A549 (cell line): ENCODE measurements at regions not wholly inside any gene's neighbourhood (a gene's known extent, or its start where the extent isn't known, plus 50 kb on each side); places are given as distances from the start of the nearest gene placed in this dataset.

Experiments
- ATAC-seq, 2 experiments: fragments of 200-7000 bp in 1 of 2; fragments of >200 bp in 1 of 2; cut with Nextera tagmentation in 1 of 2; cut with Tn5 transposase in 1 of 2; 3 replicates each; pipeline versions ENCODE4 v1.8.0 to v1.9.1; 2018 to 2020; ENCODE audit warnings: mild to moderate bottlenecking in 1 of 2, moderate library complexity in 1 of 2
- CTCF ChIA-PET: fragments of 300-600 bp; sonication (Branson Sonifier 250); formaldehyde crosslinking; extraction: SDS; loops from one replicate; lab custom pipeline; 2021; ENCODE audit warnings: antibody characterized with exemption, inconsistent platforms; lab: Yijun Ruan, JAX
- POLR2A ChIA-PET: fragments of 350-600 bp; formaldehyde crosslinking; extraction: SDS; loops from one replicate; lab custom pipeline; 2021; ENCODE audit warnings: antibody characterized with exemption, inconsistent platforms; lab: Yijun Ruan, JAX
- DNase-seq, 2 experiments: peaks; one replicate each; pipeline versions ENCODE4 v3.0.0 to v3.0.0-alpha.2; 2011 to 2016; ENCODE audit warnings: low read depth in 1 of 2, low spot score in 1 of 2
- FAIRE-seq: peaks from 2 replicates; lab custom pipeline; 2011; peaks lifted over from hg19 to GRCh38; lab: Jason Lieb, UNC
- H3K27ac ChIP-seq, 2 experiments: fragments of >200 bp; sonication (Bioruptor Twin); formaldehyde crosslinking; 3 replicates each; pipeline ENCODE4 v1.5.1; 2016 to 2017
- H3K4me1 ChIP-seq: fragments of >200 bp; sonication (Bioruptor Twin); formaldehyde crosslinking; 3 replicates; pipeline ENCODE4 v1.6.1; 2016
- H3K4me2 ChIP-seq: fragments of >200 bp; sonication (Bioruptor Twin); formaldehyde crosslinking; 3 replicates; pipeline ENCODE4 v1.6.1; 2016
- H3K4me3 ChIP-seq: fragments of >200 bp; sonication (Bioruptor Twin); formaldehyde crosslinking; 3 replicates; pipeline ENCODE4 v1.5.1; 2016
- H3K9me3 ChIP-seq: fragments of >200 bp; sonication (Bioruptor Twin); formaldehyde crosslinking; 3 replicates; pipeline ENCODE4 v1.6.1; 2016
- CBX2 ChIP-seq: fragments of 200-600 bp; sonication (generic); IDR thresholded peaks from 2 replicates; pipeline ENCODE4 v1.6.1; 2016; ENCODE audit warnings: low read depth, mild to moderate bottlenecking, borderline replicate concordance
- CEBPB ChIP-seq, 2 experiments: fragments of >200 bp in 1 of 2; sonication (Bioruptor Twin) in 1 of 2; formaldehyde crosslinking in 1 of 2; IDR thresholded peaks; 2 replicates each; pipeline ENCODE4 v1.6.1; 2012 to 2016
- CHD2 ChIP-seq: fragments of 150-350 bp; IDR thresholded peaks from 2 replicates; pipeline ENCODE4 v1.6.1; 2014; ENCODE audit warnings: low read length; ENCODE audit not compliant: partially characterized antibody
- HES2 ChIP-seq: fragments of >200 bp; sonication (Bioruptor Twin); formaldehyde crosslinking; IDR thresholded peaks from 2 replicates; pipeline ENCODE4 v1.6.1; 2016
- HOXB13 ChIP-seq: fragments of 250-450 bp; sonication (Bioruptor Pico); IDR thresholded peaks from 2 replicates; pipeline ENCODE4 v1.5.0; 2020; ENCODE audit warnings: low read depth, mild to moderate bottlenecking, moderate library complexity
- JUN ChIP-seq, 2 experiments: fragments of >200 bp; sonication (Bioruptor Twin); formaldehyde crosslinking; IDR thresholded peaks; 2 replicates in 1 of 2; 3 replicates in 1 of 2; pipeline ENCODE4 v1.6.1; 2016 to 2017
- KDM1A ChIP-seq: fragments of 200-600 bp; sonication (generic); IDR thresholded peaks from 2 replicates; pipeline ENCODE4 v1.6.1; 2016; ENCODE audit warnings: low read depth, mild to moderate bottlenecking
- MAX ChIP-seq: IDR thresholded peaks from 2 replicates; pipeline ENCODE4 v1.6.1; 2012
- MYC ChIP-seq: IDR thresholded peaks from 2 replicates; pipeline ENCODE4 v1.6.1; 2012; ENCODE audit warnings: mild to moderate bottlenecking, inconsistent platforms, low read length, improper control_type of control experiment, borderline replicate concordance
- PBX3 ChIP-seq: IDR thresholded peaks from 2 replicates; pipeline ENCODE4 v1.6.1; 2012
- PHF8 ChIP-seq: fragments of 200-600 bp; sonication (generic); IDR thresholded peaks from 2 replicates; pipeline ENCODE4 v1.6.1; 2016; ENCODE audit warnings: low read depth, mild to moderate bottlenecking, antibody characterized with exemption, moderate library complexity, borderline replicate concordance
- POLR2A ChIP-seq: IDR thresholded peaks from 2 replicates; pipeline ENCODE4 v1.6.1; 2012; ENCODE audit warnings: mild to moderate bottlenecking, low read length
- RAD21 ChIP-seq, 2 experiments: fragments of >200 bp in 1 of 2; sonication (Bioruptor Twin) in 1 of 2; formaldehyde crosslinking in 1 of 2; IDR thresholded peaks in 1 of 2; conservative IDR thresholded peaks in 1 of 2; 2 replicates in 1 of 2; 3 replicates in 1 of 2; pipeline ENCODE4 v1.6.1; 2012 to 2018; ENCODE audit warnings: inconsistent platforms in 1 of 2
- RCOR1 ChIP-seq: fragments of 150-350 bp; IDR thresholded peaks from 2 replicates; pipeline ENCODE4 v1.6.1; 2014; ENCODE audit warnings: antibody characterized with exemption, low read length, low read depth
- RFX5 ChIP-seq: fragments of 450-650 bp; IDR thresholded peaks from 2 replicates; pipeline ENCODE4 v1.7.1; 2014; ENCODE audit warnings: antibody characterized with exemption, mild to moderate bottlenecking, moderate library complexity
- SMC3 ChIP-seq: fragments of >200 bp; sonication (Bioruptor Twin); formaldehyde crosslinking; IDR thresholded peaks from 3 replicates; pipeline ENCODE4 v1.6.1; 2018; ENCODE audit warnings: inconsistent platforms
- SREBF2 ChIP-seq: fragments of 450-650 bp; IDR thresholded peaks from 2 replicates; pipeline ENCODE4 v1.6.1; 2014; ENCODE audit warnings: mild to moderate bottlenecking, moderate library complexity
- TFCP2L1 ChIP-seq: fragments of 250-450 bp; sonication (Bioruptor Pico); IDR thresholded peaks from 2 replicates; pipeline ENCODE4 v1.5.0; 2021; ENCODE audit warnings: mild to moderate bottlenecking
- ZC3H11A ChIP-seq: fragments of 450-650 bp; IDR thresholded peaks from 2 replicates; pipeline ENCODE4 v1.6.1; 2014; ENCODE audit warnings: antibody characterized with exemption, mild to moderate bottlenecking
- WGBS: methylation state at CpG from one replicate; pipeline ENCODE4 v1.1.6; 2017; ENCODE audit errors: missing lambda C conversion rate; 5-methylcytosine and 5-hydroxymethylcytosine counted together
- TF ChIP-seq, protein P1 (sequence below): fragments of >200 bp; sonication (Bioruptor Twin); formaldehyde crosslinking; IDR thresholded peaks from 3 replicates; pipeline ENCODE4 v1.5.1; 2016
- TF ChIP-seq, protein P2 (sequence below): fragments of 150-350 bp; IDR thresholded peaks from 2 replicates; pipeline ENCODE4 v1.6.1; 2014; ENCODE audit warnings: low read depth, mild to moderate bottlenecking, low read length

DNA sequence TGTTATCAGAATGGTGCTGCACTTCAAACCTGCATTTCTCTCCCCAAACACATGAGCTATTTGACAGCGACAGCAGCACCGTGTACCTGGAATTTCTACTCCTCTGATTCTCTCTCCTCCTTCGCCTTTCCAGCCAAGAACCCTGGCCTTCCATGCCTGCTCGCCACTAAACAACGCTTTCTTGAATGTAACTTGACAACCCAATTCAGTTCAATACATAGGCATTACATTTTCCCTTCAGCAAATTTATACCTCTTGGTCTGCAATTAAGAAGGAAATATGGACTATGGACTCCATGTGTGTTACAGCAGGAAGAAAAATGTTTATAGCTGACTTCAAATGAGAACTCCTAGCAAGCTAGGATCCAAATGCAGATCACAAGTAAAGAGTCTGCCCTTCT lies 162.6 kb upstream of the AUTS2 start:
- no peak for DNase-seq
- CTCF ChIA-PET: interaction anchor here (0.5 kb wide), 1 partner anchor 310 kb away, joined by 3 read pairs; no protein-coding TSS in a partner anchor
- no peak for TF ChIP-seq CEBPB (IDR thresholded peaks at IDR 0.05)

GRCh38 chr7:69436946-69437345 lies 161.3 kb upstream of the AUTS2 start:
- no peak overlapping the region for H3K27ac ChIP-seq
- H3K9me3 ChIP-seq: no peaks in the 10 kb centered on the region
- POLR2A ChIA-PET: no interaction called here
- DNase-seq (no peak), FAIRE-seq (no peak), ATAC-seq (no peak)
- WGBS: 25% methylated on average over 1 of the region's 1 CpG
- H3K4me1 ChIP-seq: peaks cover 2% of the 10 kb centered on the region; the same call in 2 of the 3 replicates
- TF ChIP-seq POLR2A (no peak), ZC3H11A (no peak), HOXB13 (CRISPR knock-in tag) (no peak), PHF8 (no peak), MAX (no peak), RCOR1 (no peak), HES2 (no peak), PBX3 (no peak), RAD21 (conservative IDR thresholded peaks at IDR 0.05 in 1 of 2, IDR thresholded peaks at IDR 0.05 in 1 of 2) (no peak), JUN (IDR thresholded peaks at IDR 0.05) (no peak), CHD2 (no peak), TFCP2L1 (CRISPR knock-in tag) (no peak), SREBF2 (no peak), SMC3 (no peak), CBX2 (no peak), RFX5 (no peak), KDM1A (no peak), MYC (no peak)
- TF ChIP-seq, protein P1, sequence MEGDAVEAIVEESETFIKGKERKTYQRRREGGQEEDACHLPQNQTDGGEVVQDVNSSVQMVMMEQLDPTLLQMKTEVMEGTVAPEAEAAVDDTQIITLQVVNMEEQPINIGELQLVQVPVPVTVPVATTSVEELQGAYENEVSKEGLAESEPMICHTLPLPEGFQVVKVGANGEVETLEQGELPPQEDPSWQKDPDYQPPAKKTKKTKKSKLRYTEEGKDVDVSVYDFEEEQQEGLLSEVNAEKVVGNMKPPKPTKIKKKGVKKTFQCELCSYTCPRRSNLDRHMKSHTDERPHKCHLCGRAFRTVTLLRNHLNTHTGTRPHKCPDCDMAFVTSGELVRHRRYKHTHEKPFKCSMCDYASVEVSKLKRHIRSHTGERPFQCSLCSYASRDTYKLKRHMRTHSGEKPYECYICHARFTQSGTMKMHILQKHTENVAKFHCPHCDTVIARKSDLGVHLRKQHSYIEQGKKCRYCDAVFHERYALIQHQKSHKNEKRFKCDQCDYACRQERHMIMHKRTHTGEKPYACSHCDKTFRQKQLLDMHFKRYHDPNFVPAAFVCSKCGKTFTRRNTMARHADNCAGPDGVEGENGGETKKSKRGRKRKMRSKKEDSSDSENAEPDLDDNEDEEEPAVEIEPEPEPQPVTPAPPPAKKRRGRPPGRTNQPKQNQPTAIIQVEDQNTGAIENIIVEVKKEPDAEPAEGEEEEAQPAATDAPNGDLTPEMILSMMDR: no peak
- TF ChIP-seq, protein P2, sequence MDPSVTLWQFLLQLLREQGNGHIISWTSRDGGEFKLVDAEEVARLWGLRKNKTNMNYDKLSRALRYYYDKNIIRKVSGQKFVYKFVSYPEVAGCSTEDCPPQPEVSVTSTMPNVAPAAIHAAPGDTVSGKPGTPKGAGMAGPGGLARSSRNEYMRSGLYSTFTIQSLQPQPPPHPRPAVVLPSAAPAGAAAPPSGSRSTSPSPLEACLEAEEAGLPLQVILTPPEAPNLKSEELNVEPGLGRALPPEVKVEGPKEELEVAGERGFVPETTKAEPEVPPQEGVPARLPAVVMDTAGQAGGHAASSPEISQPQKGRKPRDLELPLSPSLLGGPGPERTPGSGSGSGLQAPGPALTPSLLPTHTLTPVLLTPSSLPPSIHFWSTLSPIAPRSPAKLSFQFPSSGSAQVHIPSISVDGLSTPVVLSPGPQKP: no peak
- no peak overlapping the region for H3K4me3 ChIP-seq
- H3K4me2 ChIP-seq: no peak overlapping the region
- CTCF ChIA-PET: no interaction called here

More for the DNA sequence above, 162.6 kb upstream of the AUTS2 start:
- POLR2A ChIA-PET: no interaction called here
- Histone ChIP-seq H3K4me3 (no peak overlapping the region), H3K4me2 (no peak overlapping the region), H3K27ac (no peak overlapping the region), H3K4me1 (peaks cover 10% of the 10 kb centered on the region; the same call in 2 of the 3 replicates), H3K9me3 (no peaks in the 10 kb centered on the region)
- ATAC-seq (no peak), FAIRE-seq (no peak)
- WGBS: 63% methylated on average over 5 of the region's 5 CpGs
